ENCODE measurements at regions not wholly inside any gene's neighbourhood (a gene's known extent, or its start where the extent isn't known, plus 50 kb on each side); places are given as distances from the start of the nearest gene placed in this dataset.

GRCh38 chr11:79852176-79852575 lies 411.3 kb upstream of the TENM4 start:
- Histone ChIP-seq H3K36me3 (no peaks in the 10 kb centered on the region), H3K4me3 (no peak overlapping the region), H3K27ac (no peak overlapping the region), H3K27me3 (no peaks in the 10 kb centered on the region), H3K9me3 (no peaks in the 10 kb centered on the region), H3K4me1 (ENCODE audit: insufficient read depth) (peaks cover 1% of the 10 kb centered on the region)
- no peak for TF ChIP-seq EP300 (IDR thresholded peaks at IDR 0.05)
- TF ChIP-seq CTCF (IDR thresholded peaks at IDR 0.05): no peak
- TF ChIP-seq POLR2A (IDR thresholded peaks at IDR 0.05): no peak
- DNase-seq: no peak
- intact Hi-C loops (cut with DNase I): no loop called here

- 39 to 45% (median 39%) methylated on average over 3 of the region's 3 CpGs for WGBS, 3 donors
- no peaks in the 10 kb centered on the region for H3K27me3 ChIP-seq
- no peaks in the 10 kb centered on the region for H3K9me3 ChIP-seq
- DNase-seq: no peak
- no peak overlapping the region for H3K27ac ChIP-seq
- no peaks in the 10 kb centered on the region for H3K36me3 ChIP-seq
- intact Hi-C loops (cut with DNase I): no loop called here
- H3K4me1 ChIP-seq (ENCODE audit: insufficient read depth): no peaks in the 10 kb centered on the region
- TF ChIP-seq CTCF (IDR thresholded peaks at IDR 0.05): no peak
- TF ChIP-seq EP300 (IDR thresholded peaks at IDR 0.05): no peak
- TF ChIP-seq POLR2A (IDR thresholded peaks at IDR 0.05): no peak
- H3K4me3 ChIP-seq: no peak overlapping the region
Observed at GRCh38 chr11:79845002-79845709, 404.3 kb upstream of the TENM4 start.

- WGBS, 3 donors: 85 to 91% (median 88%) methylated on average over 1 of the region's 1 CpG
- DNase-seq: no peak
- Histone ChIP-seq H3K9me3 (no peaks in the 10 kb centered on the region), H3K27me3 (no peaks in the 10 kb centered on the region), H3K36me3 (no peaks in the 10 kb centered on the region), H3K4me3 (no peak overlapping the region), H3K27ac (no peak overlapping the region), H3K4me1 (ENCODE audit: insufficient read depth) (peaks cover 4% of the 10 kb centered on the region)
- TF ChIP-seq CTCF (IDR thresholded peaks at IDR 0.05): no peak
- no peak for TF ChIP-seq POLR2A (IDR thresholded peaks at IDR 0.05)
- no peak for TF ChIP-seq EP300 (IDR thresholded peaks at IDR 0.05)
- intact Hi-C loops (cut with DNase I): no loop called here
Observed at GRCh38 chr11:79834015-79834414, 393.2 kb upstream of the TENM4 start.

- TF ChIP-seq CTCF (IDR thresholded peaks at IDR 0.05): no peak
- no peak for TF ChIP-seq EP300 (IDR thresholded peaks at IDR 0.05)
- TF ChIP-seq POLR2A (IDR thresholded peaks at IDR 0.05): no peak
- no peak overlapping the region for H3K27ac ChIP-seq
- peaks cover 4% of the 10 kb centered on the region for H3K4me1 ChIP-seq (ENCODE audit: insufficient read depth)
- no peaks in the 10 kb centered on the region for H3K36me3 ChIP-seq
- no peaks in the 10 kb centered on the region for H3K27me3 ChIP-seq
- intact Hi-C loops (cut with DNase I): no loop called here
- no peaks in the 10 kb centered on the region for H3K9me3 ChIP-seq
- H3K4me3 ChIP-seq: no peak overlapping the region
- no peak for DNase-seq
- 21 to 48% (median 24%) methylated on average over 3 of the region's 3 CpGs for WGBS, 3 donors
Observed at GRCh38 chr11:79830446-79830845, 389.6 kb upstream of the TENM4 start.
